Parathyroid adenoma (tissue), 2 donors: ENCODE measurements at regions not wholly inside any gene's neighbourhood (a gene's known extent, or its start where the extent isn't known, plus 50 kb on each side); places are given as distances from the start of the nearest gene placed in this dataset.
"Not testable (repeated sequence)": the region's sequence is repeated elsewhere in the genome, so short reads cannot be mapped to it uniquely, and the experiment has no call there.

Experiments used
- H2AFZ ChIP-seq: fragments of 300-600 bp; sonication (generic); one replicate; pipeline ENCODE4 v1.7.0; 2017; ENCODE audit warnings: antibody characterized with exemption, mild to moderate bottlenecking
- H3K27ac ChIP-seq: fragments of 300-600 bp; sonication (generic); one replicate; pipeline ENCODE4 v1.7.0; 2017
- H3K27me3 ChIP-seq: fragments of 300-600 bp; sonication (generic); one replicate; pipeline ENCODE4 v1.7.0; 2017; ENCODE audit warnings: low read length; ENCODE audit not compliant: control insufficient read depth, insufficient read depth
- H3K36me3 ChIP-seq: fragments of 300-600 bp; sonication (generic); one replicate; pipeline ENCODE4 v1.7.0; 2017; ENCODE audit warnings: low read length; ENCODE audit not compliant: control insufficient read depth, insufficient read depth
- H3K4me1 ChIP-seq: fragments of 300-600 bp; sonication (generic); one replicate; pipeline ENCODE4 v1.7.0; 2017; ENCODE audit warnings: control low read depth
- H3K4me2 ChIP-seq: fragments of 300-600 bp; sonication (generic); one replicate; pipeline ENCODE4 v1.7.0; 2017; ENCODE audit warnings: low read length
- H3K4me3 ChIP-seq: fragments of 300-600 bp; sonication (generic); one replicate; pipeline ENCODE4 v1.7.0; 2017; ENCODE audit warnings: low read depth, low read length
- H3K79me2 ChIP-seq: fragments of 300-600 bp; sonication (generic); one replicate; pipeline ENCODE4 v1.7.0; 2017; ENCODE audit warnings: control low read depth
- H3K9ac ChIP-seq: fragments of 300-600 bp; sonication (generic); one replicate; pipeline ENCODE4 v1.7.0; 2017; ENCODE audit warnings: mild to moderate bottlenecking
- H3K9me3 ChIP-seq: fragments of 300-600 bp; sonication (generic); one replicate; pipeline ENCODE4 v1.7.0; 2017; ENCODE audit warnings: low read length; ENCODE audit not compliant: control insufficient read depth
- TF ChIP-seq, protein P1 (sequence below): fragments of 300-600 bp; sonication (generic); IDR thresholded peaks from one replicate; pipeline ENCODE4 v1.7.0; 2017; ENCODE audit warnings: antibody characterized with exemption, mild to moderate bottlenecking
- donor health status: primary hyperparathyroidism.

DNA sequence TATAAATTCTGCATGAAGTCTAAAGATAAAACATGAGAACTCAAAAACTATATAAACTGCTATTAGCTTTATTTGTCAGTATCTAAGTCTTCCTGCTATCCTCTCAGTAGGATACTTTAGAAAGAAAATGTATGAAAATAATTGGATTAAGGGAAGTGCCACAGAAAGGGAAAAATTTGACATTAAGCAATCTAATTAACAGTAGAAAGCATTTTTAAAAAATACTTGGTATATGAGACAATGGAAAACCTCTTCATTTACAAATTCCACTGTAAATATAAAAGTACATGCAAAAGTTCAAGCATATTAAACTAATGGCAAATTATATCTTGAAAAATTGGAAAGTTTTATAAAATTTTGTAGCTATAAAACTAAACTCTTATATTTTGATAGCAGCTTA is 518.6 kb upstream of the NUDT12 start:
- H3K27ac ChIP-seq: no peak overlapping the region
- H3K4me3 ChIP-seq: no peak overlapping the region
- H3K36me3 ChIP-seq: no peaks in the 10 kb centered on the region
- H2AFZ ChIP-seq: no peak overlapping the region
- H3K27me3 ChIP-seq: no peaks in the 10 kb centered on the region
- H3K4me1 ChIP-seq: no peaks in the 10 kb centered on the region
- TF ChIP-seq, protein P1, sequence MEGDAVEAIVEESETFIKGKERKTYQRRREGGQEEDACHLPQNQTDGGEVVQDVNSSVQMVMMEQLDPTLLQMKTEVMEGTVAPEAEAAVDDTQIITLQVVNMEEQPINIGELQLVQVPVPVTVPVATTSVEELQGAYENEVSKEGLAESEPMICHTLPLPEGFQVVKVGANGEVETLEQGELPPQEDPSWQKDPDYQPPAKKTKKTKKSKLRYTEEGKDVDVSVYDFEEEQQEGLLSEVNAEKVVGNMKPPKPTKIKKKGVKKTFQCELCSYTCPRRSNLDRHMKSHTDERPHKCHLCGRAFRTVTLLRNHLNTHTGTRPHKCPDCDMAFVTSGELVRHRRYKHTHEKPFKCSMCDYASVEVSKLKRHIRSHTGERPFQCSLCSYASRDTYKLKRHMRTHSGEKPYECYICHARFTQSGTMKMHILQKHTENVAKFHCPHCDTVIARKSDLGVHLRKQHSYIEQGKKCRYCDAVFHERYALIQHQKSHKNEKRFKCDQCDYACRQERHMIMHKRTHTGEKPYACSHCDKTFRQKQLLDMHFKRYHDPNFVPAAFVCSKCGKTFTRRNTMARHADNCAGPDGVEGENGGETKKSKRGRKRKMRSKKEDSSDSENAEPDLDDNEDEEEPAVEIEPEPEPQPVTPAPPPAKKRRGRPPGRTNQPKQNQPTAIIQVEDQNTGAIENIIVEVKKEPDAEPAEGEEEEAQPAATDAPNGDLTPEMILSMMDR: no peak
- H3K79me2 ChIP-seq: no peaks in the 10 kb centered on the region
- H3K4me2 ChIP-seq: no peak overlapping the region
- no peak overlapping the region for H3K9ac ChIP-seq
- H3K9me3 ChIP-seq: no peaks in the 10 kb centered on the region

DNA sequence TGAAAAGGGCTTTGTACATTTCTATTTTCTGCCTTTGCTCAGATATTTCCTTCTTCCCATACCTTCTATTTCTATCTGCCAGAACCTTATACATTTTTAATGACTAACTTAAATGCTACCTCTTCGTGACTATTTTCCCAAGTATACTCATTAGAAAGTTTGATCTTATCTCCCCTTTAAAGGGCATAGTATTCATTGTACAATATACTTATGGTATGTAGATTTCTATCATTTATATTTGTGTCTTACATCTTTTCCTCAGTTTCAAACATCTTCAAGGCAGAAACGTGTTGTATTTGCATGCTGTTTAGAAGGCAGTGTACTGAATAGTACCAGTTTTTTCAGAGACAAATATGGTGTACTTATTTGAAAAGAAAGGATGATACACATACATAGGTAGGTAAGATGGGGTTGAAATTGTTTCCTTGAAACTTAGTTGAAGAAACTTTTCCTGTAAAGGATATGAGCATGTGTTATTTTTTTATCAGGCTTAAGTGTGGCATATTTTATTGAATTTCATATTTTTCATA is 518.1 kb upstream of the NUDT12 start:
- TF ChIP-seq, protein P1: no peak

DNA sequence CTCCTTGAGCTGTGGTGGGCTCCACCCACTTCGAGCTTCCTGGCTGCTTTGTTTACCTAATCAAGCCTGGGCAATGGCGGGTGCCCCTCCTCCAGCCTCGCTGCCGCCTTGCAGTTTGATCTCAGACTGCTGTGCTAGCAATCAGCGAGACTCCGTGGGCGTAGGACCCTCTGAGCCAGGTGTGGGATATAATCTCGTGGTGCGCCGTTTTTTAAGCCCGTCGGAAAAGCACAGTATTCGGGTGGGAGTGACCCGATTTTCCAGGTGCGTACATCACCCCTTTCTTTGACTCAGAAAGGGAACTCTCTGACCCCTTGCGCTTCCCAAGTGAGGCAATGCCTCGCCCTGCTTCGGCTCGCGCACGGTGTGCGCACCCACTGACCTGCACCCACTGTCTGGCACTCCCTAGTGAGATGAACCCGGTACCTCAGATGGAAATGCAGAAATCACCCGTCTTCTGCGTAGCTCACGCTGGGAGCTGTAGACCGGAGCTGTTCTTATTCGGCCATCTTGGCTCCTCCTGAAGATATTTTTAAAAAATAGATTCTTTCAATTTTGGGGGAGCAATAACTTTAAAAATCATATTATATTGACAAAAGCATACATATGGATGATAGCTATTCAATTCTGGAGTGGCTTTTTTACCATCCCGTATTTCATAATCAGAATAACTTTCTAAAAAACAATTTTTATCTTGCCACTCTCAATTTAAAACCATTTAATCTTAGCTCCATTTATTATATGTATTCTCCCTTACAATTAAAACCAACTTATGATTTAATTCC is 517.5 kb upstream of the NUDT12 start:
- not testable (repeated sequence) for H3K36me3 ChIP-seq, H3K27ac ChIP-seq, H3K79me2 ChIP-seq, H3K4me2 ChIP-seq, H3K27me3 ChIP-seq, H3K9me3 ChIP-seq, H3K9ac ChIP-seq, H3K4me3 ChIP-seq, H3K4me1 ChIP-seq, H2AFZ ChIP-seq

More for the DNA sequence above, 518.1 kb upstream of the NUDT12 start:
- Histone ChIP-seq H2AFZ (no peak overlapping the region), H3K27ac (no peak overlapping the region), H3K4me1 (no peaks in the 10 kb centered on the region), H3K9me3 (no peaks in the 10 kb centered on the region), H3K36me3 (no peaks in the 10 kb centered on the region), H3K4me2 (no peak overlapping the region), H3K27me3 (no peaks in the 10 kb centered on the region), H3K9ac (no peak overlapping the region), H3K4me3 (no peak overlapping the region), H3K79me2 (no peaks in the 10 kb centered on the region)

DNA sequence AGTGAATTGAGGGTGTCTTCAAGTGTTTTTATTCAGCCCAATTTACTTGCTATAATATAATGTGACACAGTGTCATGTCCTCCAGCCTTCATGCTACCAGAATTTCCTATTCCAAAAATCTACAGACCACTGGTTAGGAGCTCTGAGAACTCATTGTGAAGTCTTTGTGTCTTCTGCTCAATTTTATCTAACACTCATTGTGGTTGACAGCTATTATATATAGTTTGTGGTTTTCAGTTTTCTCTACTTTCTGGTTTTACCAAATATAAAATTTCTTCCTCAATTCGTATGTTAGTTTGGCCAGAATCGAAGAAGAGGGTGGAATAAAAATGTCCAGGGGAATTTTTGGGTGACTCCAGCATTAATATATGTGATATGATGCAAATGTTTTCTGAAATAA is 509.3 kb upstream of the NUDT12 start:
- H3K9me3 ChIP-seq: no peaks in the 10 kb centered on the region
- H3K27me3 ChIP-seq: no peaks in the 10 kb centered on the region
- no peak overlapping the region for H3K4me2 ChIP-seq
- TF ChIP-seq, protein P1: no peak
- H3K4me3 ChIP-seq: no peak overlapping the region
- H3K79me2 ChIP-seq: no peaks in the 10 kb centered on the region
- no peak overlapping the region for H3K9ac ChIP-seq
- H3K27ac ChIP-seq: no peak overlapping the region
- no peak overlapping the region for H2AFZ ChIP-seq
- no peaks in the 10 kb centered on the region for H3K36me3 ChIP-seq
- no peaks in the 10 kb centered on the region for H3K4me1 ChIP-seq

DNA sequence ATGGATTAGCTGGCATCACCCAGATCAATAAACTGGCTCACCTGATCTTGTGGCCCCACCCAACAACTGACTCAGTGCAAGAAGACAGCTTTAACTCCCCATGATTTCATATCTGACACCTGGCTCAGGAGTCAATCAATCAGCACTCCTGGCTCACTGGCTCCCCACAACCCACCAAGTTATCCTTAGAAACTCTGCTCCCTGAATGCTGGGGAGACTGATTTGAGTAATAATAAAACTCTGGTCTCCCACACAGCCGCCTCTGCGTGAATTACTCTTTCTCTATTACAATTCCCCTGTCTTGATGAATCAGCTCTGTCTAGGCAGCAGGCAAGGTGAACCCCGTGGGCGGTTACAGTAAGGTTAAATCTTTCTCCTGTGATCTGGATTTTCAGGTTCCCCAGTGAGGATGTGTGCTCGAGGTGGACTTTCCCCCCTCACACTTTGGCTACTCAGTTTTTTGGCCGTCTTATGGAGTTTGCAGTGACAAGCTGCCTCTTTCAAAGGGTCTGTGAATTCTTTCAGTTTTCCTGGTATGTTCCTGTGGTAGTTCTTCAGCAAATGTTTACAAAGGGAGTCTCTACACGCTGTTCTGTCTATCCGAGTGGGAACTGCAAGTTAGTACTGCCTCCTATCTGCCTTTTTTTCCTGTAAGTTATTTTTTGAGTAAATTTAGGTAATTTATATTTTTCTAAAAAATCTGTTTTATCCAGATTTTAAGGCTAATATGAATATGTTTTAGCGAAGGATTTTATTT is 500.2 kb upstream of the NUDT12 start:
- no peaks in the 10 kb centered on the region for H3K27me3 ChIP-seq
- H3K4me3 ChIP-seq: no peak overlapping the region
- H3K79me2 ChIP-seq: no peaks in the 10 kb centered on the region
- no peaks in the 10 kb centered on the region for H3K4me1 ChIP-seq
- no peaks in the 10 kb centered on the region for H3K36me3 ChIP-seq
- no peak overlapping the region for H3K9ac ChIP-seq
- no peak overlapping the region for H3K27ac ChIP-seq
- TF ChIP-seq, protein P1: no peak
- no peak overlapping the region for H2AFZ ChIP-seq
- H3K9me3 ChIP-seq: no peaks in the 10 kb centered on the region
- H3K4me2 ChIP-seq: no peak overlapping the region
